ENCODE measurements at regions not wholly inside any gene's neighbourhood (a gene's known extent, or its start where the extent isn't known, plus 50 kb on each side); places are given as distances from the start of the nearest gene placed in this dataset.

- H3K9me3 ChIP-seq (ENCODE audit: control insufficient read depth in 4 of 4, insufficient read depth in 3 of 4, low read length in 3 of 4) = peaks cover 0 to 16% (median 14%) of the 10 kb centered on the region in 4 donors
- H3K4me1 ChIP-seq (ENCODE audit: control insufficient read depth in 5 of 5, insufficient read depth in 5 of 5, low read length in 5 of 5) = no peaks in the 10 kb centered on the region
- ATAC-seq (ENCODE audit: insufficient read depth, low FRiP score) (no peak), DNase-seq (no peak)
- H3K27ac ChIP-seq (ENCODE audit: low read depth in 1 of 2, low read length in 1 of 2) = no peak overlapping the region
- H3K4me3 ChIP-seq = no peak overlapping the region
- no peak for TF ChIP-seq CTCF (IDR thresholded peaks at IDR 0.05; ENCODE audit: control extremely low read depth, extremely low read depth)
- H3K27me3 ChIP-seq (ENCODE audit: control insufficient read depth in 3 of 3, insufficient read depth in 3 of 3, low read length in 2 of 3) = no peaks in the 10 kb centered on the region
- no peaks in the 10 kb centered on the region for H3K36me3 ChIP-seq (ENCODE audit: control insufficient read depth in 4 of 4, insufficient read depth in 4 of 4, low read length in 4 of 4)
- WGBS, 2 donors = 90% methylated on average over 2 of the region's 2 CpGs
- H3K9ac ChIP-seq (ENCODE audit: insufficient read depth in 1 of 2, low read length in 2 of 2) = no peak overlapping the region
Measured at GRCh38 chr7:398888-399287, 108.9 kb downstream of the FOXL3 start.

GRCh38 chr7:400901-401485 is 111.0 kb downstream of the FOXL3 start:
- ATAC-seq (ENCODE audit: insufficient read depth, low FRiP score) = no peak
- 80 to 89% methylated on average over 9 of the region's 9 CpGs for WGBS, 2 donors
- no peak overlapping the region for H3K27ac ChIP-seq (ENCODE audit: low read depth in 1 of 2, low read length in 1 of 2)

GRCh38 chr7:401495-401894 is 111.5 kb downstream of the FOXL3 start:
- DNase-seq = peak in 1 of 3 donors; percentile 8
- WGBS, 2 donors = 93% methylated on average over 11 of the region's 11 CpGs

More at GRCh38 chr7:400901-401485, 111.0 kb downstream of the FOXL3 start:
- H3K36me3 ChIP-seq (ENCODE audit: control insufficient read depth in 4 of 4, insufficient read depth in 4 of 4, low read length in 4 of 4) = no peaks in the 10 kb centered on the region
- no peak for TF ChIP-seq CTCF (IDR thresholded peaks at IDR 0.05; ENCODE audit: control extremely low read depth, extremely low read depth)
- H3K4me1 ChIP-seq (ENCODE audit: control insufficient read depth in 5 of 5, insufficient read depth in 5 of 5, low read length in 5 of 5) = peaks cover 0 to 10% (median 3%) of the 10 kb centered on the region in 5 donors
- H3K4me3 ChIP-seq = no peak overlapping the region
- peaks cover 0 to 14% (median 8%) of the 10 kb centered on the region in 4 donors for H3K9me3 ChIP-seq (ENCODE audit: control insufficient read depth in 4 of 4, insufficient read depth in 3 of 4, low read length in 3 of 4)
- peak in 1 of 3 donors; percentile 7 for DNase-seq
- H3K27me3 ChIP-seq (ENCODE audit: control insufficient read depth in 3 of 3, insufficient read depth in 3 of 3, low read length in 2 of 3) = no peaks in the 10 kb centered on the region
- H3K9ac ChIP-seq (ENCODE audit: insufficient read depth in 1 of 2, low read length in 2 of 2) = no peak overlapping the region

More at GRCh38 chr7:401495-401894, 111.5 kb downstream of the FOXL3 start:
- peaks cover 0 to 14% (median 7%) of the 10 kb centered on the region in 4 donors for H3K9me3 ChIP-seq (ENCODE audit: control insufficient read depth in 4 of 4, insufficient read depth in 3 of 4, low read length in 3 of 4)
- no peak for TF ChIP-seq CTCF (IDR thresholded peaks at IDR 0.05; ENCODE audit: control extremely low read depth, extremely low read depth)
- no peaks in the 10 kb centered on the region for H3K36me3 ChIP-seq (ENCODE audit: control insufficient read depth in 4 of 4, insufficient read depth in 4 of 4, low read length in 4 of 4)
- no peak overlapping the region for H3K27ac ChIP-seq (ENCODE audit: low read depth in 1 of 2, low read length in 1 of 2)
- H3K4me3 ChIP-seq = no peak overlapping the region
- no peak for ATAC-seq (ENCODE audit: insufficient read depth, low FRiP score)
- H3K9ac ChIP-seq (ENCODE audit: insufficient read depth in 1 of 2, low read length in 2 of 2) = no peak overlapping the region
- no peaks in the 10 kb centered on the region for H3K27me3 ChIP-seq (ENCODE audit: control insufficient read depth in 3 of 3, insufficient read depth in 3 of 3, low read length in 2 of 3)
- H3K4me1 ChIP-seq (ENCODE audit: control insufficient read depth in 5 of 5, insufficient read depth in 5 of 5, low read length in 5 of 5) = peaks cover 0 to 13% (median 3%) of the 10 kb centered on the region in 5 donors

Data from lung (tissue), 11 donors.